EL (cell line): ENCODE measurements at regions not wholly inside any gene's neighbourhood (a gene's known extent, or its start where the extent isn't known, plus 50 kb on each side); places are given as distances from the start of the nearest gene placed in this dataset.

Source experiments
- DNase-seq: peaks from one replicate; pipeline ENCODE4 v3.0.0-alpha.2; 2016

- DNase-seq: no peak
Measured at GRCh38 chr4:8796096-8796495, 75.5 kb downstream of the HMX1 start.

GRCh38 chr4:8795140-8795539 is 76.5 kb downstream of the HMX1 start:
- no peak for DNase-seq

DNA sequence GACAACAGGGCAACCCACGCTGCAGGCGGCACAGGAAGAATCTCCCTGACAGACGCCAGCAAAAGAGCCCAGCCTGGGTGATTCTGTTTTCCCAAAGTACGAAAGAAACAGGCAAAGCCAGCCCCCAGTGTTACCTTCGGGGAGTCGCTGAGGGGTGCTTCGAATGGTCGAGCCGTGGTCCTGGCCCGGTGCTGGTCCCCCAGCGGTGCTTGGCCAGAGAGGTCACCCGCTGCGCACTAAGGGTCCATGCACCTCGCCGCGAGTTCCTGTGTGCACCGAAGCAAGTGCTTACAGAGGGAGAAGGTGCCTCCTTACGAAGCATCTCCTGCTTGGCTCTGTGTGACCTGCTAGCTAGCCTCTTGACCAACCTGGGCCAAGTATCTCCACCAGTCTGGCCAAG is 77.1 kb downstream of the HMX1 start:
- DNase-seq: no peak

DNA sequence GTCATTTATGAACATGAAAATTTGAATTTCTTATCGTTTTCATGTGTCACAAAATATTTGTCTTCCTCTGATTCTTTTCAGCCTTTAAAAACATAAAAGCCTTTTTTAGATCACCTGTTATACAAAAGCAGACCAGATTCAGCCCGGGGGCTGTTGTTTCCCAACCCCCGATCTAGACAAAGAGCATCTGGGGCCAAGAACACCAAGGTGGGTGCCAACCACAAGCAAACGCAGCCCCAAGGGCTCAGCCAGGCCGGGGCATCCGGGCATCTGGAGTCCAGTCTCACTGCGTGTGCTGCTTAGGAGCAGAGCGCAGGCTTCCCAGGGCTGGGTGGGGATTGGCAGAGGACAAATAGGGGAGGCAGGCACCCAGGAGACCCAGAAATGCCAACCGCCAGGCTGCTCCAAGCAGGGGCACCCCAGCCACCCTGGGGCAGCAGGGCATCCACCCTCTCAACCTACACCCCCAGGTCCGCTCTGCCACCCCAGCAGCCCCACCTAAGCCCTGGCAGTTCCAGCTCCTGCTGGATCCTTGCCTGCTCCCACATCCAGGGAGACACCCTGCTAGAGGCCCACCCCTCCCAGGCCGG is 78.0 kb downstream of the HMX1 start:
- DNase-seq: no peak

- DNase-seq: no peak
Measured at GRCh38 chr4:8792491-8792890, 79.1 kb downstream of the HMX1 start.

DNA sequence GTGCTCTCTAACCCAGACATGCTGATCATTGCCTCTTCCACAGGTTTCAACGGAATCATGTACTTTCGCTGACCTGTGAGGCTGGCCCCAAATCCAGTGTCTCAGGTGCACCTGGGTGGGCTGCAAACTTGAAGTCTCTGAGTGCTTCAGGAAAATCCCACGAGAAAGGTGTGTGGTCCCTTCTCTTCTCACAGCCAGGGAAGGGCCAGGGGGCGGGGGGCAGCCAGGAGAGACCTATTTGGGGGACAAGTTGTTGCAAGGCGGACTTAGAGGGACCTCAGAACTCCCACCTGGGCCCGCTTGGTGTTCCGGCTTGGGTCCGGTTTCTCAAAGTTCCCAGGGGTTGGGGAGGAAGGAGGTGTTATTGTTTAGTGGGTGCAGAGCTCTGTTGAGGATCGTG is 80.0 kb downstream of the HMX1 start:
- no peak for DNase-seq

GRCh38 chr4:8790749-8791148 is 80.9 kb downstream of the HMX1 start:
- no peak for DNase-seq

DNA sequence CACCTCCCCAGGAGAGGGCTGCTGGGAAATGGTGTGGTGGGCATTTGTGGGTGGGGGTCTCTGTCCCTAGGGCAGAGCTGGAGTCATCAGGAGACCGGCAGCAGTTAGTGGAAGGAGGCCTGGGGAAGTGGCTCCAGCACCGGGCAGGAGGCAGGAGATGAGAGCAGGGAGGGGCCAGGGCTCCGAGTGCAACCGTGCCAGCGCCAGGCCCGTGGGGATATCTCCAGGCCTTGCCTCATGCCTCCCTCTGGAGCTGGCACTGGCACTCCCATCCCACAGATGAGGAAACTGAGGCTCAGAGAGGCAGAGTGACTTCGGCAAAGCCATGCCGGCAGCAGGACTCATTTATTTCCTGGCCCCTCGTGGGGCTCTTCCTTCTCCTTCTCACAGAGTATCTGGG is 83.5 kb downstream of the HMX1 start:
- no peak for DNase-seq

- DNase-seq: no peak
Measured at GRCh38 chr4:8786166-8786565, 85.5 kb downstream of the HMX1 start.

DNA sequence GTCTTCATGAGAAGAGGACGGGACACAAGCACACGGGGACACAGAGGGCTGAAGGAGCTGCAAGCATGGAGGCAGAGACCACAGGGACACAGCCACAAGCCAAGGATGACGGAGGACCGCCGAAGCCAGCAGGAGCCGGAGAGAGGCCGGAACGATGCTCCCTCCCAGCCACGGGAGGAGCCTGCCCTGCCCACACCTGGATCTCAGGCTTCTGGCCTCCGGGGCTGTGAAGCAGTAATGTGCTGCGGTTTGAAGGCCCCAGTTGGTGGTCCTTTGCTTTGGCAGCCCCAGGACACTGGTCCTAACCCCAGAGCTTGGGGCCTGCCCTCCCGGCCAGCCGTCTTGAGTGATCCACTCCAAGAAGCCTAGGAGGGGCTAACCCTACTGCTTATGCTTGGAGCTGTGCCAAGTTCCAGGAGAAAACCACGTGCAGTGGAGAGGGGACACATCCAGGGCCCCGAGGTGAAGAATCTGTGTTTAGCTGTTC is 85.9 kb downstream of the HMX1 start:
- no peak for DNase-seq

- no peak for DNase-seq
Measured at GRCh38 chr4:8783736-8784135, 87.9 kb downstream of the HMX1 start.

DNA sequence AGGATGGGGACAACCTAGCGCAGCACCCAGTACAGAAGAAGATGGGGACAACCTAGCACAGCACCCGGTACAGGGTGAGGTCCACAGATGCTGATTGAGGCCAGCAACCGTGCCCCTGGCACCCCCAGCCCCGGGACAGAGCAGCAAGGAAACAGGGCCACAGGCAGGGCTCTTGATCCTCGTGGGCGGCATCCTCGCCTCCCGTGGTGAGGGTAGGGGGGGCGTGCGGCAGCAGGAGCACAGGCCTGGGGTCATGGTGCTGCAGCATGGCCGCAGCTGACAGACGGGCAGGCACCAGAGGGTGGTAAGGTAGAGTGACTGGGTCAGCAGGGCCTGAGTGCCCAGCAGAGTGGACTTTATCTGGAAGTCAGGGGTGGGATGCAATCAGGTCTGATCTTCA is 89.5 kb downstream of the HMX1 start:
- no peak for DNase-seq

- no peak for DNase-seq
Measured at GRCh38 chr4:8781641-8782040, 90.0 kb downstream of the HMX1 start.

- DNase-seq: no peak
Measured at GRCh38 chr4:8780596-8781368, 90.9 kb downstream of the HMX1 start.

DNA sequence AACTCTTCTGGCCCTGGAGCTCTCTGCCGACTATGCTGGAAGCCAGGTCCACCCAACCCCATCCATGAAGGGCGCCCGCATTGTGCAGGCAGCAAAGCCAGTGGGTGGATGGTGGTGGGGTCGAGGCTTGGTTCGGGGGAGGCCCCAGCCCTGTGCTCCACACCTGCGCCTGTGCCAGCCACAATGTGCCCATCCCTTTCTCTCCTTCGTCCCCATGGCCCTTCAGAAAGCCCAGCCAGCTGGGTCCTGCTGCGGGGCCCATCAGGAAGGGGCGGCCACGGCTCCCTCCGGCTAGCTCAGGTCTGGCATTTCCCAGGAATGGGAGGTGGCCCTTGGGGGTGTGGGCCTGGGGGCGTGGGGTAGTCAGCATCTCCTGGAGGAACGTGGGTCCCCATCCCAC is 91.6 kb downstream of the HMX1 start:
- DNase-seq: no peak

GRCh38 chr4:8779490-8779932 is 92.1 kb downstream of the HMX1 start:
- DNase-seq: no peak

DNA sequence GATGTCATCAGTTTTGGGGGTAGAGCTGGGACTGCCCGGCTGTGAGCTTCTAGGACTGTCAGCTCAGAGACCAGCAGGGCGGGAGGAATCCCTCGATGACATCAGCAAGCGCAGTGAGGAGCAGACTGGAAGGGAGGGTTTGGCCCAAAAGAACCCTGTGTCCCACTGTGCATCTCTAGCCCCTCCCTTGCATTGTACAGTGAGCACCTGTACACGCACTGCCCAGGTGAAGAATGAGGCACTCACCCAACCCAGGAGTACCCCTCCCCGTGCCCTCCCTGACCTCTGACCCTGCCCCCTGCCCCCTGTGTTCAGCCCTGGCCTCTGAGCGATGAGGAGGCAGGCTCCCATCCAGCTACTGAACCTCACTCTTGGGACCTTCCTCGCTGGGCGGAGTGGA is 92.9 kb downstream of the HMX1 start:
- DNase-seq: no peak

GRCh38 chr4:8778291-8778690 is 93.3 kb downstream of the HMX1 start:
- no peak for DNase-seq

GRCh38 chr4:8777320-8778196 is 94.1 kb downstream of the HMX1 start:
- peak; percentile 17 for DNase-seq

- DNase-seq: no peak
Measured at GRCh38 chr4:8776366-8776765, 95.3 kb downstream of the HMX1 start.

DNA sequence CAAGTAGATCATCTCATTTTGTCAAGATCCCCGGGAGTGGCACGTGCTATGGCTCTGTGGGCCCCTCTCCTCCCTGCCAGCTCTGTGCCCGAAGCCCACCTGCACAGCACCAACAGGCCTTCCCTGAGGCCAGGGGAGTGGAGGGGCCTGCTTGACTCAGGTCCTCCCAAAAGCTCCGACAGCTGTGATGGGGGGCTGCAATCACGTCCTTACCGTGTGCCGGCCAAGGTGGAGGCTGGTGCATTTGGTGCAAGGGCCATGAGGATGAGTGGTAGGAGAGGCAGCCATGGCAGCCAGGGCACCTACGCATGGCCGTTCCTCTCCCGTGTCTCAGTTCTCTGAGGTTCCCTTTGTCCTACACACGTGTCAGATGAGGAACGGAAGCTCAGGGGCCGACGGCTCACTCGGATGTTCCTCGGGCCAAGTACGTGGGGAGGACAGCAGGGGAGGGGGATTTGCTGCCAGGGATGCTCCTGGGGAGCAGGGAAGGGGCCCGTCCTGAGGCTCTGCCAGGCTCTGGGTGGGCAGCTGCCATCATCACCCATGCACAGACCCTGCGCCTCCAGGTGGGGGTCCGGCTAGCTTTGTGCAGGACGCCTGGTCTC is 95.8 kb downstream of the HMX1 start:
- DNase-seq: no peak

DNA sequence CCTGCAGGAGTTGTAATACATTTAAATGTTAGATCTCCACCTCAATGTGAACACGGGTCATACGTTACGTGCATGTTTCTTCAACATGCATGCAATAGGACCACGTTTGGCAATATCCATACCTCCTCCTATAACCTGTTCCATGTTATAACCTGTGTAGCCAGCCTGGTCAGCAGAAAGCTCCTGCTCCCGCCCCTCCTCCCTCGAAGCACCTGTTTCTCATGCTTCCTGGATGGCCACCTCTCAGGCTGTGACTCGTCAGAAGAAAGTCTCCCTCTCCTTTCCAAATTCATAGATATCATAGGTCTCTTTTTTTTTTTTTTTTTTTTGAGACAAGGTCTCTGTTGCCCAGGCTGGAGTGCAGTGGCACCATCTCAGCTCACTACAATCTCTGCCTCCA is 96.5 kb downstream of the HMX1 start:
- DNase-seq: no peak

GRCh38 chr4:8774071-8774470 is 97.6 kb downstream of the HMX1 start:
- DNase-seq: no peak
